ENCODE measurements at regions not wholly inside any gene's neighbourhood (a gene's known extent, or its start where the extent isn't known, plus 50 kb on each side); places are given as distances from the start of the nearest gene placed in this dataset.
A peak's percentile ranks its signal among the peaks of the same experiment; 100 is the strongest.

- DNase-seq (ENCODE audit: low spot score) (no peak), ATAC-seq (peak; percentile 38)
- POLR2A ChIA-PET = no interaction called here
- H3K4me3 Mint-ChIP-seq = no peak overlapping the region
- peaks cover 69% of the 10 kb centered on the region for H3K4me1 Mint-ChIP-seq
- peak overlapping the region; percentile 69 for H3K27ac Mint-ChIP-seq
- TF ChIP-seq ATF1 (CRISPR knock-in tag; IDR thresholded peaks at IDR 0.05) (no peak), ZNF423 (CRISPR knock-in tag; IDR thresholded peaks at IDR 0.05) (no peak), NR2C2 (CRISPR knock-in tag; IDR thresholded peaks at IDR 0.05) (no peak), NFATC4 (CRISPR knock-in tag; IDR thresholded peaks at IDR 0.05) (no peak), ATF2 (CRISPR knock-in tag; IDR thresholded peaks at IDR 0.05; ENCODE audit: borderline replicate concordance, low read depth) (no peak), ZSCAN18 (CRISPR knock-in tag; IDR thresholded peaks at IDR 0.05) (no peak), STAT6 (CRISPR knock-in tag; conservative IDR thresholded peaks at IDR 0.05; ENCODE audit: low read depth) (no peak), E2F4 (CRISPR knock-in tag; IDR thresholded peaks at IDR 0.05; ENCODE audit: borderline replicate concordance, low read depth) (no peak), JAZF1 (CRISPR knock-in tag; IDR thresholded peaks at IDR 0.05) (no peak), ZNF317 (CRISPR knock-in tag; IDR thresholded peaks at IDR 0.05; ENCODE audit: borderline replicate concordance, low read depth) (no peak), KAT7 (CRISPR knock-in tag; IDR thresholded peaks at IDR 0.05; ENCODE audit: borderline replicate concordance) (no peak), ZNF232 (CRISPR knock-in tag; IDR thresholded peaks at IDR 0.05) (no peak), ZBTB21 (CRISPR knock-in tag; IDR thresholded peaks at IDR 0.05; ENCODE audit: borderline replicate concordance) (no peak), FOXP1 (CRISPR knock-in tag; IDR thresholded peaks at IDR 0.05; ENCODE audit: borderline replicate concordance) (no peak), AFF4 (CRISPR knock-in tag; IDR thresholded peaks at IDR 0.05; ENCODE audit: borderline replicate concordance) (no peak), USF2 (CRISPR knock-in tag; IDR thresholded peaks at IDR 0.05) (no peak)
- no peaks in the 10 kb centered on the region for H3K36me3 Mint-ChIP-seq
- CTCF ChIA-PET = interaction anchor here (0.5 to 8.3 kb wide), 7 partner anchors 8 to 1809 kb away, joined by 3 to 77 read pairs (median 4); no protein-coding TSS in a partner anchor
- H3K9me3 Mint-ChIP-seq = no peaks in the 10 kb centered on the region
- no peaks in the 10 kb centered on the region for H3K27me3 Mint-ChIP-seq (ENCODE audit: low read depth)
These were observed 314.8 kb downstream of the ZNF536 start for GRCh38 chr19:30686826-30687566.
